HT-29 (cell line): ENCODE measurements at regions not wholly inside any gene's neighbourhood (a gene's known extent, or its start where the extent isn't known, plus 50 kb on each side); places are given as distances from the start of the nearest gene placed in this dataset. TPM values are rescaled to one million over a fixed set of nuclear protein-coding genes. Genes with fewer than 3 reads are reported as not detected.
"Not testable (repeated sequence)": the region's sequence is repeated elsewhere in the genome, so short reads cannot be mapped to it uniquely, and the experiment has no call there.

Experiments used
- DNase-seq: peaks from one replicate; pipeline ENCODE4 v3.0.0-alpha.2; 2015; ENCODE audit warnings: low spot score
- small RNA-seq: library from RNA; depleted of rRNA; stranded (forward); fragments of <200 nt; gene quantifications from one replicate; pipeline ENCODE3, GENCODE V24; 2014

DNA sequence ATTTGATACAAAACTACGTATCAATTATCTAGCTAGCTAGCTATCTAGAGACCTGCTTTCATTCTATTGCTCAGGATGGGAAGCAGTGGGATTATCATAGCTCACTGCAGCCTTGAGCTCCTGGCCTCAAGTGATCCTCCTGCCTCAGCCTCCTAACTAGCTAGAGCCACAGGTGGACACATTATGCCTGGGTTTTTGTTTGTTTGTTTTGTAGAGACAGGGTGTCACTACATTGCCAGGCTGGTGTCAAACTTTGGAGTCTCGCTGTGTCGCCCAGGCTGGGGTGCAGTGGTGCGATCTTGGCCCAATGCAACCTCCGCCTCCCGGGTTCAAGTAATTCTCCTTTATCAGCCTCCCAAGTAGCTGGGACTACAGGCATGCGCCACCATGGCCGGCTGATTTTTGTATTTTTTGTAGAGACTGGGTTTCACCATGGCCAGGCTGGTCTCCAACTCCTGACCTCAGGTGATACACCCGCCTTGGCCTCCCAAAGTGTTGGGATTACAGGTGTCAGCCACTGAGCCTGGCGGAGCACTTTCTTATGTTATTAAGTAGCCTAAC, 122.5 kb upstream of the FBXO28 start:
- not testable (repeated sequence) for DNase-seq

GRCh38 chr1:223961985-223962384, 116.2 kb upstream of the TP53BP2 start:
- DNase-seq, result not testable (repeated sequence)

- not testable (repeated sequence) for DNase-seq
Measured at GRCh38 chr1:223952801-223953200, 107.1 kb upstream of the TP53BP2 start.

DNA sequence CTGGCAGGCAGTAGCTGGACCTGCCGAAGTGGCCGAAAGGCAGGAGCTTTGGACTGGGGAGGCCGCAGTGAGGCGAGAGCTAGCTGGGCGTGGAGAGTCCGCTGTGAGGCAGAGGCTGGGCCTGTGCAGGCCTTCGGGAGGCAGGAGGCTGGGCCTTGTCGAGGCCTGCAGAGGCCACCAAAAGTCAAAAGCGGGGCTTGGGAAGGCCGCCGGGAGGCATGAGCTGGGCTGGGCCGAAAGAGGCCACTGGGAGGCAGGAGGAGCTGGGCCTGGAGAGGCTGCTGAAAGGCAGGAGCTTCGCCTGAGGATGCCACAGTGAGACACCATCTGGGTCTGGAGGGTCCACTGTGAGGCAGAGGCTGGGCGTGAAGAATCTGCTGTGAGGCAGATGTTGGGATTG, 105.8 kb upstream of the TP53BP2 start:
- not testable (repeated sequence) for DNase-seq

- DNase-seq, result not testable (repeated sequence)
Measured at GRCh38 chr1:223949944-223950343, 104.2 kb upstream of the TP53BP2 start.

DNA sequence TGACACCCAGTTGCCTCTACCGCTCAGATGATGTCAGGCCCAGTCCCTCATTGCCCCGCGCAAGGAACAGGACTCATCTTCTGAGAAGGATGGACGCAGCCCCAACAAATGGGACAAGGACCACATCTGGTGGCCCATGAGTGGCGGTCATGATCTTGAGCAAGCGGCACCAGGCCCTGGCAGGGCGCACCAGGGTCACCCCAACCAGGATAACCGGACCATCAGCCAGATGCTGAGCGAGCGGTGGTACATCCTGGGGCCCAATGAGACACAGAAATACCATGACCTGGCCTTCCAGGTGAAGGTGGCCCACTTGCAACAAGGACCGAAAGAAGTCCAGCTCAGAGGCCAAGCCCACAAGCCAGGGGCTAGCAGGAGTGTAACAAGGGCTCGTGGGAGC, 102.3 kb upstream of the TP53BP2 start:
- DNase-seq, result not testable (repeated sequence)

DNA sequence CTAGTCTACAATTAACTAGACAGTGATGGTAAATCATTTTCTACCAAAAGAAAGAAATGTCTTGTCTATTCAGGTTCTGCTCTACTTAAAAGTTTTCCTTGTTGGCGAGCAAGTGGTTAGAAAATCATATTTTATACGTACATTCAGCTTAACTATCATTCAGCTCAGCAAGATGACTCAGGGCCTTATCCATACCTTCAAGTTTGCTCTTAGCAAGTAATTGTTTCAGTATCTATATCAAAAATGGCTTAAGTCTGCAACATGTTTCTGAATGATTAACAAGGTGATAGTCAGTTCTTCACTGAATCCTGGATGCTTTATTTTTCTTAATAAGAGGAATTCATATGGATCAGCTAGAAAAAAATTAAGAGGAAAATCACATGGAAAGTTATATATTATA, 90.8 kb upstream of the TP53BP2 start:
- not testable (repeated sequence) for DNase-seq

DNA sequence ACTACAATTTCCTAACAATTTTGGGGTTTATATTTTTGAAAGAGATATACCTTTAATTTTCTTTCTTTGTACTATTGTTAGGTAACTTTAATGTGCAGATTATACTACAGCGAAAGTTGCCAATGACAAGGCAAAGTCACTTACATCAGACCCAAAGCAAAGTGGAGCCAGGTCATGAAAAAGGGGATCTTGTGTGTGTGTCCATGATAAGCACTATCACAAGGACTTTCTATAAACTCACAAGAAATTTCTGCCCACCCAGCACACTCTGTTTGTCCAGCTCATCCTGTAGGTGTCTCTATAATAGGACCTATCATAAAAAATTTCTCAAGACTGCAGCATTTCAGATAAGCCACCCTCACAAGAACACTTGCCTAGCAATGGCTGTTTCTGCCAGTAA, 85.7 kb upstream of the TP53BP2 start:
- DNase-seq, result not testable (repeated sequence)

DNA sequence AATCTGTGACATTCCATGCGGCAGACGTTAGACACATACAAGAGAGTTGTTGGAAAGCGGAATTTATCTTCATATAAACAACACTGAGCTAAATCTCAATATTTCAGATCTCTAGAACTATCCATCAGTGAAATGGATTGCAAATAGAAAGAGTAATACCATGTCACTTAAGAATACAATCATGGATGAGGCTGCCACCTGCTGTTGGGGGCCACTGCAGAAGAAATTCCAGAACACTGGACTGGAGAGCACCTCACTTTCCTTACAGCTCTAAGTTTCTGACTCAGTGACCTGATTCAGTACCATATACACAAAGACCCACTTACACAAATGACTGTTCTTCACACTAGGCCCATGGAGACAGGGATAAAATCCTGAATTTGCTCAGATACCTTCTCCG, 75.1 kb upstream of the TP53BP2 start:
- not testable (repeated sequence) for DNase-seq

- DNase-seq, result not testable (repeated sequence)
Measured at GRCh38 chr1:223915476-223915875, 69.7 kb upstream of the TP53BP2 start.

- not testable (repeated sequence) for DNase-seq
Measured at GRCh38 chr1:223913715-223914114, 68.0 kb upstream of the TP53BP2 start.

DNA sequence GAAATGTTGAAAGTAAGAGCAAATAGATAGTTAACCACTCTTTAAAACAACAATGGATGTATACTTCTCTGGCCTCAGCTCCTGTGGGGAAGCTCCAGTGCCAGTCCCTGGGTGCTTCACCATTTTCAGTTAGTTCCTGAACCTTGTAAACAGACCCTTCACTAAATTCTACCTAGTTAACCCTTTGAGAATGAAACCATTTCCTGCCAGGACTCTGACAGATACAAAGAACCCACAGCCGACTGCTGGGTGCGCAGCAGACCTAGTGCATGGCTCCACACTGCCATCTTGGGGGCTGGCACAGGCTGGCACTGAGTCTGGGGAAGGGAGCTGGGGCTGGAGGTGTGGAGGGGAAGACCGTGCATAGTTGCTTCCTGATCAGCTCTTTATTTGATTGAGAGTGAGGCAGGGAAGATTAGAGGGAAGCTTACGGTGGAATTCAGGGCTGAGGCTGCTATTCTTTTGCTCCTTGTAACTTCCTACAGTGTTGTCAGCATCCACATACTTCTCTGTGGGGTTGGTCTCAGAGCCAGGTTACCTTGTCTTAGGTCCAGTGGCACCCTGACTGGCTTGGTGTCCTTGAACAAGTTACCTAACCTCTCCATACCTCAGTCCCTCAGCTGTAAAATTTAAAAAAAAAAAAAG, 62.3 kb upstream of the TP53BP2 start:
- not testable (repeated sequence) for DNase-seq

GRCh38 chr1:223903221-223903620, 57.5 kb upstream of the TP53BP2 start:
- not testable (repeated sequence) for DNase-seq

DNA sequence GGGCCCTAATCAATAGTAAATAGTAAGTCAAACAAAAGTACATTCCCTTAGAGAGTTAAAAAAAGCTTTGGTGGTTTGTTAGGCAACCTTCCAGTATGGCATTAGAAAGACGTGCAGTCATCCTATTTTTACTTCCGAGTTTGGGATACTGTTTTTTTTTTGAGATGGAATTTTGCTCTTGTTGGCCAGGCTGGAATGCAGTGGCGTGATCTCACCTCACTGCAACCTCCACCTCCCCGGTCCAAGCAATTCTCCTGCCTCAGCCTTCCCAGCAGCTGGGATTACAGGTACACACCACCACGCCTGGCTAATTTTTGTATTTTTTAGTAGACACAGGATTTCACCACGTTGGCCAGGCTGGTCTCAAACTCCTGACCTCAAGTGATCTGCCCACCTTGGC, 54.0 kb upstream of the TP53BP2 start:
- DNase-seq, result not testable (repeated sequence)

- DNase-seq, result not testable (repeated sequence)
Measured at GRCh38 chr1:223897097-223897496, 51.4 kb upstream of the TP53BP2 start.

DNA sequence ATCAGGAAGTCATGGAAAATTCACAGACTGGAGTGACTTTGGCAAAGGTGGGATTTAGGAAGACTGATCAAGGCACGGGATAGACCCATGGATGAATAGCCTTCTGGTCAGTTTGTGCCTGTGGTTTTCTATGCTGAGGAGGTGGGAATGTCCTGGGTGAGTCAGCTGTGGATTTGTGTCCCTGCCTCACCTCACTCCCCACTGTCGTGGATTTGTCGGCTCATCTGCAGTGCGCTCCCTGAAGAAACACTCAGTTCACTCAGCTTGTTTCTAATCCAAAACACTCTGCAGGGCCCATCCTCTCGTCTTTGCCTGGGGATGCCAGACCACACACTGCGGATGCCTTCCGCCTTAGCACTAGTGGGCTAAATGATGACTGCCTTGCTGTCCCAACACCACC, 50.2 kb upstream of the TP53BP2 start:
- DNase-seq, result not testable (repeated sequence)

Small RNA genes lying in the stretch of these regions (small RNA-seq; reads per million reads assigned to genes)
- gene RNU6-1319P, result not detected
